ENCODE measurements at regions not wholly inside any gene's neighbourhood (a gene's known extent, or its start where the extent isn't known, plus 50 kb on each side); places are given as distances from the start of the nearest gene placed in this dataset.

- H3K56ac ChIP-seq (ENCODE audit: extremely low read depth, insufficient read depth, low read length): no peak overlapping the region
- no peak overlapping the region for H2BK120ac ChIP-seq (ENCODE audit: low read depth, low read length)
- no peak overlapping the region for H4K91ac ChIP-seq (ENCODE audit: insufficient read depth, low read depth, low read length)
- H3K4ac ChIP-seq (ENCODE audit: low read depth, low read length): no peak overlapping the region
- no peak for DNase-seq
- no TSS peak for BruUV-seq (replicated peaks)
- H3K23ac ChIP-seq (ENCODE audit: low read depth, low read length): no peak overlapping the region
- H4K5ac ChIP-seq (ENCODE audit: low read depth, low read length): no peak overlapping the region
- no peaks in the 10 kb centered on the region for H3K9me1 ChIP-seq (ENCODE audit: insufficient read depth, low read length)
- H3K9me3 ChIP-seq (ENCODE audit: control insufficient read depth, insufficient read depth, low read length): no peaks in the 10 kb centered on the region
- in situ Hi-C loops (cut with MboI; ENCODE audit: low sequenced_read_pairs): loop anchor here (10.0 kb wide), 1 partner anchor 55 kb away; no protein-coding TSS in a partner anchor
- no peak overlapping the region for H2AK5ac ChIP-seq (ENCODE audit: low read depth, low read length)
- no peak overlapping the region for H2AFZ ChIP-seq (replicated peaks; ENCODE audit: low read length, poor library complexity)
- 80% methylated on average over 1 of the region's 2 CpGs; no CpG with 5 or more reads in 1 of the 2 experiments for WGBS, 2 experiments (ENCODE audit: extremely low coverage in 2 of 2, insufficient read length in 1 of 2)
- no peaks in the 10 kb centered on the region for H3K27me3 ChIP-seq (ENCODE audit: control insufficient read depth, insufficient read depth, low read length)
- no peak overlapping the region for H3K4me3 ChIP-seq (ENCODE audit: insufficient read depth, low read depth, low read length)
- TF ChIP-seq ELK1 (IDR thresholded peaks at IDR 0.05; ENCODE audit: borderline replicate concordance, low read depth, low read length) (no peak), NFE2L2 (IDR thresholded peaks at IDR 0.05; ENCODE audit: low read depth, low read length) (no peak), CEBPB (IDR thresholded peaks at IDR 0.05; ENCODE audit: low read depth, low read length) (no peak), MAFK (IDR thresholded peaks at IDR 0.05; ENCODE audit: low read depth, low read length) (no peak), CTCF (conservative IDR thresholded peaks at IDR 0.05; ENCODE audit: low read depth, low read length) (no peak)
- no peaks in the 10 kb centered on the region for H4K20me1 ChIP-seq (ENCODE audit: insufficient read depth, low read length)
- H3K9ac ChIP-seq (ENCODE audit: low read depth, low read length): no peak overlapping the region
- POLR2A ChIA-PET (ENCODE audit: unreplicated experiment): no interaction called here
- no peak overlapping the region for H2AK9ac ChIP-seq (replicated peaks; ENCODE audit: low read depth, low read length, poor library complexity)
- intact Hi-C loops (cut with micrococcal nuclease): loop anchor here (10.0 kb wide), 1 partner anchor 85 kb away; no protein-coding TSS in a partner anchor
- H3K79me1 ChIP-seq (ENCODE audit: low read depth in 1 of 2, low read length in 2 of 2): no peaks in the 10 kb centered on the region
- no peak overlapping the region for H2BK5ac ChIP-seq (ENCODE audit: low read depth, low read length, poor library complexity, severe bottlenecking)
- peaks cover 2% of the 10 kb centered on the region; the same call in 1 of the 2 replicates for H3K36me3 ChIP-seq (ENCODE audit: control insufficient read depth, insufficient read depth, low read length)
- no peak overlapping the region for H3K4me2 ChIP-seq (ENCODE audit: low read depth, low read length)
- dilution Hi-C loops (cut with HindIII; ENCODE audit: low sequenced_read_pairs, unreplicated experiment): no loop called here
- no peak overlapping the region for H2BK20ac ChIP-seq (ENCODE audit: low read depth, low read length)
- no peak overlapping the region for H2BK15ac ChIP-seq (ENCODE audit: low read depth, low read length)
- ATAC-seq (ENCODE audit: low read depth): no peak
- H3K4me1 ChIP-seq (ENCODE audit: control insufficient read depth, insufficient read depth, low read length): peaks cover 7% of the 10 kb centered on the region
- H3K14ac ChIP-seq (replicated peaks; ENCODE audit: low read depth, low read length): no peak overlapping the region
- H3K27ac ChIP-seq (ENCODE audit: insufficient read depth, low read length): no peak overlapping the region
- no peak overlapping the region for H4K8ac ChIP-seq (ENCODE audit: low read depth in 2 of 2, low read length in 2 of 2)
- CTCF ChIA-PET: no interaction called here
- H3K18ac ChIP-seq (ENCODE audit: low read depth, low read length): no peak overlapping the region
Observed at GRCh38 chr18:23350188-23350587, 102.9 kb upstream of the RIOK3 start.

Data from IMR-90 (cell line).